HL-60 (cell line): ENCODE measurements at regions not wholly inside any gene's neighbourhood (a gene's known extent, or its start where the extent isn't known, plus 50 kb on each side); places are given as distances from the start of the nearest gene placed in this dataset.

Source experiments
- DNase-seq, 2 experiments: peaks; one replicate each; pipeline ENCODE4 v3.0.0-alpha.2; 2010 to 2020; ENCODE audit warnings: low read depth in 1 of 2, low spot score in 1 of 2
- H3K27ac ChIP-seq: fragments of 250-450 bp; sonication (Bioruptor Pico); replicated peaks from 2 replicates; pipeline ENCODE4 v1.5.1; 2020; ENCODE audit warnings: mild to moderate bottlenecking, moderate library complexity
- H3K27me3 ChIP-seq: fragments of 250-450 bp; sonication (Bioruptor Pico); 2 replicates; pipeline ENCODE4 v1.5.1; 2021; ENCODE audit warnings: mild to moderate bottlenecking, moderate library complexity; ENCODE audit not compliant: insufficient read depth, poor library complexity, severe bottlenecking
- H3K4me3 ChIP-seq: replicated peaks from 2 replicates; pipeline ENCODE4 v1.5.1; 2011; ENCODE audit warnings: mild to moderate bottlenecking, control low read depth, low read length; ENCODE audit not compliant: insufficient read depth
- GABPA ChIP-seq: IDR thresholded peaks from 2 replicates; pipeline ENCODE4 v1.6.1; 2012; ENCODE audit warnings: low read depth
- POLR2AphosphoS5 ChIP-seq: IDR thresholded peaks from 2 replicates; pipeline ENCODE4 v1.6.1; 2012; ENCODE audit warnings: low read depth
- SPI1 ChIP-seq: IDR thresholded peaks from 2 replicates; pipeline ENCODE4 v1.6.1; 2012; ENCODE audit warnings: low read depth, mild to moderate bottlenecking, borderline replicate concordance
- TF ChIP-seq, protein P1 (sequence below): IDR thresholded peaks from one replicate; pipeline ENCODE4 v1.5.1; 2011; ENCODE audit warnings: low read length, control low read depth, inconsistent platforms; ENCODE audit not compliant: insufficient read depth
- TF ChIP-seq, protein P2 (sequence below): IDR thresholded peaks from 2 replicates; pipeline ENCODE4 v1.6.1; 2012; ENCODE audit warnings: low read depth; ENCODE audit not compliant: insufficient replicate concordance

DNA sequence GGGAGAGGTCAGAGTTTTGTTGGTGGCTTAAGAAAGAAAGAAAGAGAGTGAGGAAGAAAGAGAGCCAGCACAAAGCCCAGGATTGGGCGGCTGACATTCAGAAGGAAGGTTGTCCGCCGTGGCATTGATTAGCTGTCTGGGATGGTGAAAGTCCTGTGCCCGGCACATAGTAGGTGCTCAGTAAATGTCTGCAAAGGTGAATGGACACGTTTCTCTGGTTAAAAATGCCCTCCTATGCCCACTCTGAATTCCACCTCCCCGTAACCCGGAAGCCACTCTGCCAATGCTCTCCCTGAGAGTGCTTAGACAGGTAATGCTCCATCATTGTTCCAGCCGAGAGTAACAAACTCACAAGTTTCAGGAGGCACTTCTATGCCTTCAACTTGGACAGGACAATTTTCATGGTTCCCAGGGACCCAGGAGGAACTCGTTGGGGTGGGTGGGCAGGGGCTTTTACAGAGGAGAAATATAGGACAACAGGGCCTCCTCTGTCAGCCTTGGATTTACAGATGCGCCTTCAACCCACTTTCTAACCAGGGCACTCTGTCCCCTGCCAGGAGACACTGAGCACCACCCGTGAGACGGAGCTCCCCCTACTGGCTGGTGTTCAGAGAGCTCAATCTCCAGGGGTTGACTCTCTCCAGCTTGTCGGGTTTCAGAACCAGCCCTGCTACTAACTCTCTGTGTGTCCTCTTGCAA lies 411.5 kb upstream of the ZMIZ1 start:
- DNase-seq = peak; percentile 41 to 86
- H3K27ac ChIP-seq = no peak overlapping the region
- H3K4me3 ChIP-seq = no peak overlapping the region
- TF ChIP-seq, protein P1, sequence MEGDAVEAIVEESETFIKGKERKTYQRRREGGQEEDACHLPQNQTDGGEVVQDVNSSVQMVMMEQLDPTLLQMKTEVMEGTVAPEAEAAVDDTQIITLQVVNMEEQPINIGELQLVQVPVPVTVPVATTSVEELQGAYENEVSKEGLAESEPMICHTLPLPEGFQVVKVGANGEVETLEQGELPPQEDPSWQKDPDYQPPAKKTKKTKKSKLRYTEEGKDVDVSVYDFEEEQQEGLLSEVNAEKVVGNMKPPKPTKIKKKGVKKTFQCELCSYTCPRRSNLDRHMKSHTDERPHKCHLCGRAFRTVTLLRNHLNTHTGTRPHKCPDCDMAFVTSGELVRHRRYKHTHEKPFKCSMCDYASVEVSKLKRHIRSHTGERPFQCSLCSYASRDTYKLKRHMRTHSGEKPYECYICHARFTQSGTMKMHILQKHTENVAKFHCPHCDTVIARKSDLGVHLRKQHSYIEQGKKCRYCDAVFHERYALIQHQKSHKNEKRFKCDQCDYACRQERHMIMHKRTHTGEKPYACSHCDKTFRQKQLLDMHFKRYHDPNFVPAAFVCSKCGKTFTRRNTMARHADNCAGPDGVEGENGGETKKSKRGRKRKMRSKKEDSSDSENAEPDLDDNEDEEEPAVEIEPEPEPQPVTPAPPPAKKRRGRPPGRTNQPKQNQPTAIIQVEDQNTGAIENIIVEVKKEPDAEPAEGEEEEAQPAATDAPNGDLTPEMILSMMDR = peak; percentile 86
- TF ChIP-seq POLR2AphosphoS5 = no peak
- H3K27me3 ChIP-seq = no peaks in the 10 kb centered on the region

DNA sequence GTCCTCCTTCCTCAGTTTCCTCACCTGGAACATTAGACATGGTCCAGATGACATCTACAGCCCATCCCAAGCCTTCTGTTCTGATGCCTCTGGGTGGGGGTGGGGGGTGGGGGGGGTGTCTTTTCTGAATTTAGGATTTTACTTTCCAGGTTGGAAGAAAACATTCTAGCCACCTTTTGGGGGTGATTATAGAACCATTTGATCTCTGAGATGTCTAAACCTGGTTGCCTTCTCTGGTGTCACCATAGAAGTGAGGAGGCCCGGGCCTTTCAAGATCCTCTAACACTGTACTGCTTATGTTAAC lies 411.0 kb upstream of the ZMIZ1 start:
- TF ChIP-seq SPI1 (no peak), GABPA (no peak), POLR2AphosphoS5 (no peak)
- TF ChIP-seq, protein P1 = no peak
- TF ChIP-seq, protein P2, sequence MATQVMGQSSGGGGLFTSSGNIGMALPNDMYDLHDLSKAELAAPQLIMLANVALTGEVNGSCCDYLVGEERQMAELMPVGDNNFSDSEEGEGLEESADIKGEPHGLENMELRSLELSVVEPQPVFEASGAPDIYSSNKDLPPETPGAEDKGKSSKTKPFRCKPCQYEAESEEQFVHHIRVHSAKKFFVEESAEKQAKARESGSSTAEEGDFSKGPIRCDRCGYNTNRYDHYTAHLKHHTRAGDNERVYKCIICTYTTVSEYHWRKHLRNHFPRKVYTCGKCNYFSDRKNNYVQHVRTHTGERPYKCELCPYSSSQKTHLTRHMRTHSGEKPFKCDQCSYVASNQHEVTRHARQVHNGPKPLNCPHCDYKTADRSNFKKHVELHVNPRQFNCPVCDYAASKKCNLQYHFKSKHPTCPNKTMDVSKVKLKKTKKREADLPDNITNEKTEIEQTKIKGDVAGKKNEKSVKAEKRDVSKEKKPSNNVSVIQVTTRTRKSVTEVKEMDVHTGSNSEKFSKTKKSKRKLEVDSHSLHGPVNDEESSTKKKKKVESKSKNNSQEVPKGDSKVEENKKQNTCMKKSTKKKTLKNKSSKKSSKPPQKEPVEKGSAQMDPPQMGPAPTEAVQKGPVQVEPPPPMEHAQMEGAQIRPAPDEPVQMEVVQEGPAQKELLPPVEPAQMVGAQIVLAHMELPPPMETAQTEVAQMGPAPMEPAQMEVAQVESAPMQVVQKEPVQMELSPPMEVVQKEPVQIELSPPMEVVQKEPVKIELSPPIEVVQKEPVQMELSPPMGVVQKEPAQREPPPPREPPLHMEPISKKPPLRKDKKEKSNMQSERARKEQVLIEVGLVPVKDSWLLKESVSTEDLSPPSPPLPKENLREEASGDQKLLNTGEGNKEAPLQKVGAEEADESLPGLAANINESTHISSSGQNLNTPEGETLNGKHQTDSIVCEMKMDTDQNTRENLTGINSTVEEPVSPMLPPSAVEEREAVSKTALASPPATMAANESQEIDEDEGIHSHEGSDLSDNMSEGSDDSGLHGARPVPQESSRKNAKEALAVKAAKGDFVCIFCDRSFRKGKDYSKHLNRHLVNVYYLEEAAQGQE = no peak
- no peak for DNase-seq
- H3K27ac ChIP-seq = no peak overlapping the region
- no peaks in the 10 kb centered on the region for H3K27me3 ChIP-seq
- no peak overlapping the region for H3K4me3 ChIP-seq

DNA sequence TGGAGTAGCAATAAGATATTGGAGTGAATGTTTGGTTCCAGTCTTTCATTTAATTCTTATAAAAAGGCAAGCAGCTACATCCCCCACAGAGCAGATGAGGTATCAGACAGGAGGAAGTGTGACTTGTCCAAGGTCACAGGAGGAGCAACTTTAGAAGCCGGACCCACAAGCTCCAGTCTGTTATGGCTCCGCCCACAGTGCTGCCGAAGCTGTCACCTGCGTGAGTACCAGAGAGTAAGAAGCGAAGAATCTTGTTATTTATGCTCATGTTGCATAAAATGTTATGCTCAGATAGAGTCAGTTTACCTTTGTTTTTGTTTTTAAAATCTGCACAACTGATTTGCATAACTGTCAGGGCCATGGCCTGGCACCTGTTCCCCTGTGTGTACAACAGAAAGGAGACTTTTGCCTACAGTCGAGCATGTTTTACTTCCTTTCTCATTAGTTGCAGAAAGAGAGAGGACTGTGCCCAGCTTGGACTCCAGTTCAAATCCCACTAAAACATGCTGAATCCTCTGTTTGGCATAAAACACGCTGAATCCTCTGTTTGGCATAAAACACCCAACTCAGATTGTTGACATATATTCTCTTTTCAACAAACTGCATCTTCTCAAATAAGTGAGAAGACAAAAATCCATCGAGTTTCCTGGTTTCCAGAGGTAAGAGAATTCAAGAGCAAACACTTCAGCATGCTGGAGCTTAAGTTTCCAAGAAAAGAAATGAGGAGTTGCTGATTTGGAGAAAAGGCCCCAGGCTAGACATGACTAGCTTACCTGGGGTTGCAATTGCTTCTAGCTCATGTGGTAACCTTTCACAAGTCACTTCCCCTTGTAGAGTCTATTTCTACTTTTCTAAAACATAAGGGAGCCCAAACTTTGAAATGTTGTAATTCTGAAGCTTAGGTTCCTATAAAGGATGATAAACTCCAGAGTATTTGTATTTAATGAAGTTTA lies 409.8 kb upstream of the ZMIZ1 start:
- H3K4me3 ChIP-seq = no peak overlapping the region
- TF ChIP-seq SPI1 (peak; percentile 79), POLR2AphosphoS5 (no peak), GABPA (no peak)
- TF ChIP-seq, protein P2 = no peak
- no peaks in the 10 kb centered on the region for H3K27me3 ChIP-seq
- peak overlapping the region; percentile 0; the same call in 1 of the 2 replicates for H3K27ac ChIP-seq
- DNase-seq = peak; percentile 38 to 63

- Histone ChIP-seq H3K4me3 (no peak overlapping the region), H3K27me3 (no peaks in the 10 kb centered on the region), H3K27ac (0 out of 2 replicates have a peak overlapping the region, but pooled peaks have one; percentile 0)
- TF ChIP-seq GABPA (no peak), SPI1 (no peak), POLR2AphosphoS5 (no peak)
- TF ChIP-seq, protein P2 = no peak
- TF ChIP-seq, protein P1 = no peak
- DNase-seq = no peak
These were observed 409.2 kb upstream of the ZMIZ1 start for GRCh38 chr10:78659598-78659967.
